H9 (cell line): ENCODE measurements at regions not wholly inside any gene's neighbourhood (a gene's known extent, or its start where the extent isn't known, plus 50 kb on each side); places are given as distances from the start of the nearest gene placed in this dataset.

ENCODE experiments used
- DNase-seq: peaks from one replicate; pipeline ENCODE4 v3.0.0-alpha.2; 2017
- H2AFZ ChIP-seq: one replicate; pipeline ENCODE4 v1.6.1; 2013; ENCODE audit warnings: mild to moderate bottlenecking, low read length, control low read depth, moderate library complexity
- H2AK5ac ChIP-seq: 2 replicates; pipeline ENCODE4 v1.6.1; 2013; ENCODE audit warnings: low read length, control low read depth, mixed read lengths; ENCODE audit not compliant: insufficient read length
- H2BK120ac ChIP-seq: one replicate; pipeline ENCODE4 v1.6.1; 2013; ENCODE audit warnings: low read depth, mild to moderate bottlenecking, low read length, control low read depth, inconsistent platforms; ENCODE audit not compliant: poor library complexity, severe bottlenecking
- H2BK12ac ChIP-seq: 2 replicates; pipeline ENCODE4 v1.6.1; 2013; ENCODE audit warnings: low read length, control low read depth, mixed read lengths, low read depth; ENCODE audit not compliant: insufficient read length
- H2BK15ac ChIP-seq: 2 replicates; pipeline ENCODE4 v1.6.1; 2013; ENCODE audit warnings: low read depth, low read length, control low read depth
- H2BK20ac ChIP-seq: one replicate; pipeline ENCODE4 v1.6.1; 2013; ENCODE audit warnings: low read depth, mild to moderate bottlenecking, low read length, control low read depth, inconsistent platforms; ENCODE audit not compliant: poor library complexity, severe bottlenecking
- H2BK5ac ChIP-seq: 2 replicates; pipeline ENCODE4 v1.6.1; 2013; ENCODE audit warnings: low read length, control low read depth, mixed read lengths; ENCODE audit not compliant: insufficient read length
- H3K14ac ChIP-seq: 2 replicates; pipeline ENCODE4 v1.6.1; 2013; ENCODE audit warnings: low read length, control low read depth; ENCODE audit not compliant: insufficient read depth
- H3K18ac ChIP-seq: 2 replicates; pipeline ENCODE4 v1.6.1; 2013; ENCODE audit warnings: low read depth, mild to moderate bottlenecking, mixed read lengths, low read length, control low read depth; ENCODE audit not compliant: insufficient read length
- H3K23ac ChIP-seq: 2 replicates; pipeline ENCODE4 v1.6.1; 2013; ENCODE audit warnings: low read length, control low read depth, mixed read lengths, low read depth; ENCODE audit not compliant: insufficient read length
- H3K23me2 ChIP-seq: 2 replicates; pipeline ENCODE4 v1.6.1; 2013; ENCODE audit warnings: low read depth, mild to moderate bottlenecking, mixed read lengths, low read length, control low read depth; ENCODE audit not compliant: insufficient read length, poor library complexity, severe bottlenecking
- H3K27ac ChIP-seq: 2 replicates; pipeline ENCODE4 v1.5.1; 2013; ENCODE audit warnings: low read length, control low read depth, mixed read lengths, low read depth; ENCODE audit not compliant: insufficient read length
- H3K27me3 ChIP-seq: 2 replicates; pipeline ENCODE4 v1.6.1; 2013; ENCODE audit warnings: low read length, control low read depth, inconsistent platforms; ENCODE audit not compliant: insufficient read depth
- H3K4ac ChIP-seq: 2 replicates; pipeline ENCODE4 v1.6.1; 2013; ENCODE audit warnings: low read depth, mild to moderate bottlenecking, control low read depth, inconsistent platforms, low read length, moderate library complexity
- H3K4me1 ChIP-seq: 2 replicates; pipeline ENCODE4 v1.6.1; 2013; ENCODE audit warnings: low read length, control low read depth, inconsistent platforms; ENCODE audit not compliant: insufficient read depth
- H3K4me2 ChIP-seq: 2 replicates; pipeline ENCODE4 v1.6.1; 2013; ENCODE audit warnings: low read length, control low read depth, mixed read lengths; ENCODE audit not compliant: insufficient read length, insufficient read depth
- H3K56ac ChIP-seq: 2 replicates; pipeline ENCODE4 v1.6.1; 2013; ENCODE audit warnings: low read depth, mild to moderate bottlenecking, mixed read lengths, low read length, control low read depth; ENCODE audit not compliant: insufficient read length
- H3K79me1 ChIP-seq: 2 replicates; pipeline ENCODE4 v1.6.1; 2013; ENCODE audit warnings: low read depth, mild to moderate bottlenecking, moderate library complexity, low read length, control low read depth, inconsistent platforms; ENCODE audit not compliant: insufficient read depth, poor library complexity, severe bottlenecking
- H3K79me2 ChIP-seq: 2 replicates; pipeline ENCODE4 v1.6.1; 2013; ENCODE audit warnings: low read length, control low read depth, inconsistent platforms; ENCODE audit not compliant: insufficient read depth
- H3K9ac ChIP-seq: 2 replicates; pipeline ENCODE4 v1.6.1; 2013; ENCODE audit warnings: low read length, control low read depth, mixed read lengths; ENCODE audit not compliant: insufficient read length; ENCODE audit errors: extremely low read depth
- H3K9me3 ChIP-seq: one replicate; pipeline ENCODE4 v1.6.1; 2013; ENCODE audit warnings: low read depth, low read length, inconsistent platforms; ENCODE audit not compliant: control insufficient read depth
- H3T11ph ChIP-seq: one replicate; pipeline ENCODE4 v1.6.1; 2013; ENCODE audit warnings: mild to moderate bottlenecking, low read length, control low read depth, inconsistent platforms
- H4K20me1 ChIP-seq: one replicate; pipeline ENCODE4 v1.6.1; 2013; ENCODE audit not compliant: control insufficient read depth, insufficient read length, insufficient read depth
- H4K5ac ChIP-seq: 2 replicates; pipeline ENCODE4 v1.6.1; 2013; ENCODE audit warnings: low read depth, mild to moderate bottlenecking, mixed read lengths, low read length, control low read depth; ENCODE audit not compliant: insufficient read length
- H4K8ac ChIP-seq: replicated peaks from 2 replicates; pipeline ENCODE4 v1.6.1; 2013; ENCODE audit warnings: low read length, control low read depth, mixed read lengths, low read depth; ENCODE audit not compliant: insufficient read length
- H4K91ac ChIP-seq: 2 replicates; pipeline ENCODE4 v1.6.1; 2013; ENCODE audit warnings: low read depth, mild to moderate bottlenecking, moderate library complexity, mixed read lengths, low read length, control low read depth; ENCODE audit not compliant: insufficient read length
- H3K27ac Mint-ChIP-seq, 3 experiments: 2 replicates in 2 of 3; 3 replicates in 1 of 3; pipeline ENCODE4 v1.8.0; 2020 to 2021; ENCODE audit warnings: mixed read lengths in 3 of 3, mild to moderate bottlenecking in 1 of 3, moderate library complexity in 1 of 3
- H3K27me3 Mint-ChIP-seq: 2 replicates; pipeline ENCODE4 v1.8.0; 2021; ENCODE audit warnings: low read depth, mild to moderate bottlenecking, moderate library complexity, mixed read lengths
- H3K36me3 Mint-ChIP-seq, 3 experiments: 2 replicates in 2 of 3; 3 replicates in 1 of 3; pipeline ENCODE4 v1.8.0; 2020 to 2021; ENCODE audit warnings: low read depth in 3 of 3, mixed read lengths in 3 of 3; ENCODE audit not compliant: insufficient read depth in 1 of 3
- H3K4me1 Mint-ChIP-seq, 2 experiments: 2 replicates each; pipeline ENCODE4 v1.8.0; 2020; ENCODE audit warnings: mixed read lengths in 2 of 2
- H3K4me3 Mint-ChIP-seq, 2 experiments: 2 replicates in 1 of 2; 3 replicates in 1 of 2; pipeline ENCODE4 v1.8.0; 2020 to 2021; ENCODE audit warnings: mild to moderate bottlenecking in 2 of 2, mixed read lengths in 2 of 2, moderate library complexity in 1 of 2
- H3K9me3 Mint-ChIP-seq, 2 experiments: 2 replicates in 1 of 2; 3 replicates in 1 of 2; pipeline ENCODE4 v1.8.0; 2020; ENCODE audit warnings: mild to moderate bottlenecking in 2 of 2, mixed read lengths in 2 of 2, moderate library complexity in 1 of 2
- WGBS: extraction: QIAGEN DNeasy Blood & Tissue Kit; methylation state at CpG from one replicate; pipeline ENCODE4 v1.1.7; 2013; ENCODE audit warnings: missing lambda C conversion rate, low lambda C conversion rate, mixed read lengths; ENCODE audit not compliant: insufficient read length; ENCODE audit errors: extremely low coverage; 5-methylcytosine and 5-hydroxymethylcytosine counted together
- TF ChIP-seq, protein P1 (sequence below): fragments of 200-600 bp; sonication (generic); conservative IDR thresholded peaks from 3 replicates; pipeline ENCODE4 v1.8.0; 2021; ENCODE audit warnings: antibody characterized with exemption, mild to moderate bottlenecking

DNA sequence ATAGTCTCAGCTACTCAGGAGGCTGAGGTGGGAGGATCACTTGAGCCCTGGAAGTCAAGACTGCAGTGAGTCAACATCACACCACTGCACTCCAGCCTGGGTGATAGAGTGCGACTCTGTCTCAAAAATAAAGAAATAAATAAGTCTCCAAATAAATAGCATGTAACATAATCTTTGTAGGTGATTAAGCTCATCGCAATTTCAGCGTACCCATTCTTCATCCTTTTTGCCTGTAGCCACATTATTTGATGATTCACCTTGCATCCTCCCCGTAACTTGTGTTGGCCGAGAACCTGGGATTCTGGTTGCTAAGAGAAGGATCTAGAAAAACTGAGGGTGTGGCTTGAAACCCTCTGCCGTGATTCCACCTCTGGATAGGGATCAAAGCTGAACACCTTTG lies 115.1 kb downstream of the GALC start:
- Histone ChIP-seq H3K27ac (no peak overlapping the region), H2BK120ac (no peak overlapping the region), H3K79me2 (no peaks in the 10 kb centered on the region), H3K4me1 (no peaks in the 10 kb centered on the region), H3K56ac (no peak overlapping the region), H2AK5ac (no peak overlapping the region), H3K23ac (no peak overlapping the region), H3K9me3 (no peaks in the 10 kb centered on the region), H2BK20ac (no peak overlapping the region), H3K18ac (no peak overlapping the region), H3K14ac (no peak overlapping the region), H2BK12ac (no peak overlapping the region), H4K5ac (no peak overlapping the region), H3K9ac (no peak overlapping the region), H3K4me2 (no peak overlapping the region), H3K4ac (no peak overlapping the region), H3K23me2 (no peaks in the 10 kb centered on the region), H2BK15ac (no peak overlapping the region), H4K20me1 (no peaks in the 10 kb centered on the region), H4K91ac (no peak overlapping the region), H3K79me1 (no peaks in the 10 kb centered on the region), H3K27me3 (no peaks in the 10 kb centered on the region), H2BK5ac (no peak overlapping the region), H3T11ph (no peak overlapping the region), H4K8ac (no peak overlapping the region), H2AFZ (no peak overlapping the region)
- H3K4me3 Mint-ChIP-seq = no peak overlapping the region
- no peak for DNase-seq
- H3K4me1 Mint-ChIP-seq = peaks cover 0 to 8% of the 10 kb centered on the region in 2 experiments; a peak in 3 of 4 replicates
- no peaks in the 10 kb centered on the region for H3K36me3 Mint-ChIP-seq
- no CpG with 5 or more reads among the region's 6 CpGs for WGBS
- no peaks in the 10 kb centered on the region; a peak in 1 of 5 replicates for H3K9me3 Mint-ChIP-seq
- no peaks in the 10 kb centered on the region; the same call in none of the 2 replicates for H3K27me3 Mint-ChIP-seq
- TF ChIP-seq, protein P1, sequence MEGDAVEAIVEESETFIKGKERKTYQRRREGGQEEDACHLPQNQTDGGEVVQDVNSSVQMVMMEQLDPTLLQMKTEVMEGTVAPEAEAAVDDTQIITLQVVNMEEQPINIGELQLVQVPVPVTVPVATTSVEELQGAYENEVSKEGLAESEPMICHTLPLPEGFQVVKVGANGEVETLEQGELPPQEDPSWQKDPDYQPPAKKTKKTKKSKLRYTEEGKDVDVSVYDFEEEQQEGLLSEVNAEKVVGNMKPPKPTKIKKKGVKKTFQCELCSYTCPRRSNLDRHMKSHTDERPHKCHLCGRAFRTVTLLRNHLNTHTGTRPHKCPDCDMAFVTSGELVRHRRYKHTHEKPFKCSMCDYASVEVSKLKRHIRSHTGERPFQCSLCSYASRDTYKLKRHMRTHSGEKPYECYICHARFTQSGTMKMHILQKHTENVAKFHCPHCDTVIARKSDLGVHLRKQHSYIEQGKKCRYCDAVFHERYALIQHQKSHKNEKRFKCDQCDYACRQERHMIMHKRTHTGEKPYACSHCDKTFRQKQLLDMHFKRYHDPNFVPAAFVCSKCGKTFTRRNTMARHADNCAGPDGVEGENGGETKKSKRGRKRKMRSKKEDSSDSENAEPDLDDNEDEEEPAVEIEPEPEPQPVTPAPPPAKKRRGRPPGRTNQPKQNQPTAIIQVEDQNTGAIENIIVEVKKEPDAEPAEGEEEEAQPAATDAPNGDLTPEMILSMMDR = no peak
- H3K27ac Mint-ChIP-seq = no peak overlapping the region
